ENCODE measurements at regions not wholly inside any gene's neighbourhood (a gene's known extent, or its start where the extent isn't known, plus 50 kb on each side); places are given as distances from the start of the nearest gene placed in this dataset.
"Not testable (repeated sequence)": the region's sequence is repeated elsewhere in the genome, so short reads cannot be mapped to it uniquely, and the experiment has no call there.

GRCh38 chr6:6742535-6742934 lies 154.0 kb downstream of the LY86 start:
- no peak for DNase-seq (ENCODE audit: low spot score)
- ATAC-seq (ENCODE audit: low FRiP score): no peak
- no peak for TF ChIP-seq CTCF (IDR thresholded peaks at IDR 0.05)

GRCh38 chr6:6744551-6744950 lies 156.0 kb downstream of the LY86 start:
- ATAC-seq (ENCODE audit: low FRiP score): no peak
- no peak for TF ChIP-seq CTCF (IDR thresholded peaks at IDR 0.05)
- no peak for DNase-seq (ENCODE audit: low spot score)

GRCh38 chr6:6745637-6746332 lies 157.3 kb downstream of the LY86 start:
- not testable (repeated sequence) for DNase-seq (ENCODE audit: low spot score); ATAC-seq (ENCODE audit: low FRiP score)

- ATAC-seq (ENCODE audit: low FRiP score) (no peak), DNase-seq (ENCODE audit: low spot score) (no peak)
- no peak for TF ChIP-seq CTCF (IDR thresholded peaks at IDR 0.05)
Measured at GRCh38 chr6:6746333-6746969, 157.9 kb downstream of the LY86 start.

- ATAC-seq (ENCODE audit: low FRiP score) (no peak), DNase-seq (ENCODE audit: low spot score) (no peak)
- TF ChIP-seq CTCF (IDR thresholded peaks at IDR 0.05): no peak
Measured at GRCh38 chr6:6746970-6747338, 158.4 kb downstream of the LY86 start.

- ATAC-seq (ENCODE audit: low FRiP score): no peak
- no peak for TF ChIP-seq CTCF (IDR thresholded peaks at IDR 0.05)
- no peak for DNase-seq (ENCODE audit: low spot score)
Measured at GRCh38 chr6:6747371-6747770, 158.9 kb downstream of the LY86 start.

GRCh38 chr6:6748001-6748400 lies 159.5 kb downstream of the LY86 start:
- DNase-seq (ENCODE audit: low spot score) (no peak), ATAC-seq (ENCODE audit: low FRiP score) (no peak)
- no peak for TF ChIP-seq CTCF (IDR thresholded peaks at IDR 0.05)
